ENCODE measurements at regions not wholly inside any gene's neighbourhood (a gene's known extent, or its start where the extent isn't known, plus 50 kb on each side); places are given as distances from the start of the nearest gene placed in this dataset.

GRCh38 chr10:20486791-20487190 is 410.3 kb downstream of the NEBL start:
- TF ChIP-seq CTCF (conservative IDR thresholded peaks at IDR 0.05; ENCODE audit: low read depth, low read length) = no peak
- TF ChIP-seq POLR2A (IDR thresholded peaks at IDR 0.05; ENCODE audit: low read depth, low read length) = no peak
- TF ChIP-seq ELK1 (IDR thresholded peaks at IDR 0.05; ENCODE audit: borderline replicate concordance, low read depth, low read length) = no peak
- TF ChIP-seq USF2 (IDR thresholded peaks at IDR 0.05; ENCODE audit: low read depth, low read length) = no peak
- no peak for TF ChIP-seq MAZ (IDR thresholded peaks at IDR 0.05; ENCODE audit: borderline replicate concordance, low read depth, low read length)

Data from IMR-90 (cell line).